GM18861 (cell line): ENCODE measurements at regions not wholly inside any gene's neighbourhood (a gene's known extent, or its start where the extent isn't known, plus 50 kb on each side); places are given as distances from the start of the nearest gene placed in this dataset.
"Not testable (repeated sequence)": the region's sequence is repeated elsewhere in the genome, so short reads cannot be mapped to it uniquely, and the experiment has no call there.

Experiments
- ATAC-seq: cut with Tn5 transposase; IDR thresholded peaks from one replicate; pipeline ENCODE4 v1.9.1; 2021; ENCODE audit not compliant: unreplicated experiment

GRCh38 chr5:83810511-83810910 lies 89.9 kb upstream of the HAPLN1 start:
- no peak for ATAC-seq

GRCh38 chr5:83802686-83803085 lies 82.0 kb upstream of the HAPLN1 start:
- ATAC-seq = no peak

- ATAC-seq = no peak
Measured at GRCh38 chr5:83800201-83800600, 79.5 kb upstream of the HAPLN1 start.

GRCh38 chr5:83799020-83799419 lies 78.4 kb upstream of the HAPLN1 start:
- ATAC-seq = not testable (repeated sequence)

GRCh38 chr5:83789371-83789770 lies 68.7 kb upstream of the HAPLN1 start:
- no peak for ATAC-seq

GRCh38 chr5:83787631-83788030 lies 67.0 kb upstream of the HAPLN1 start:
- ATAC-seq = no peak

- ATAC-seq = no peak
Measured at GRCh38 chr5:83785176-83785668, 64.6 kb upstream of the HAPLN1 start.

GRCh38 chr5:83780699-83781350 lies 60.2 kb upstream of the HAPLN1 start:
- ATAC-seq = no peak

- ATAC-seq = no peak
Measured at GRCh38 chr5:83777856-83778255, 57.2 kb upstream of the HAPLN1 start.

GRCh38 chr5:83776437-83777031 lies 55.9 kb upstream of the HAPLN1 start:
- ATAC-seq = no peak
